Activated CD4-positive, alpha-beta T cell treated with anti-CD3 and anti-CD28 coated beads, Interleukin-2, amount 10 ng/mL, durations not matched to agents 24 days and 14 days (primary cell): ENCODE measurements at regions not wholly inside any gene's neighbourhood (a gene's known extent, or its start where the extent isn't known, plus 50 kb on each side); places are given as distances from the start of the nearest gene placed in this dataset.

Source experiments
- DNase-seq: peaks from one replicate; pipeline ENCODE4 v3.0.0; 2022
- H3K27ac Mint-ChIP-seq: one replicate; pipeline ENCODE4 v1.8.0; 2022; ENCODE audit warnings: mild to moderate bottlenecking, mixed read lengths
- H3K27me3 Mint-ChIP-seq: one replicate; pipeline ENCODE4 v1.8.0; 2022; ENCODE audit warnings: mixed read lengths
- H3K36me3 Mint-ChIP-seq: one replicate; pipeline ENCODE4 v1.8.0; 2022; ENCODE audit warnings: low read depth, mild to moderate bottlenecking, mixed read lengths
- H3K4me1 Mint-ChIP-seq: one replicate; pipeline ENCODE4 v1.8.0; 2021; ENCODE audit warnings: mixed read lengths
- H3K4me3 Mint-ChIP-seq: one replicate; pipeline ENCODE4 v1.8.0; 2022; ENCODE audit warnings: mild to moderate bottlenecking, moderate library complexity, mixed read lengths
- H3K9me3 Mint-ChIP-seq: one replicate; pipeline ENCODE4 v1.8.0; 2021; ENCODE audit warnings: mixed read lengths
- intact Hi-C: fragments of 100-400 bp; cut with micrococcal nuclease; formaldehyde crosslinking; loops from one replicate; pipeline ENCODE4 v1.15.1; 2023

GRCh38 chr1:57633056-57633455 is 209.2 kb upstream of the DAB1 start:
- no peaks in the 10 kb centered on the region for H3K4me1 Mint-ChIP-seq
- H3K36me3 Mint-ChIP-seq, result no peaks in the 10 kb centered on the region
- DNase-seq, result no peak
- H3K27me3 Mint-ChIP-seq, result no peaks in the 10 kb centered on the region
- intact Hi-C loops, result no loop called here
- H3K9me3 Mint-ChIP-seq, result no peaks in the 10 kb centered on the region
- H3K4me3 Mint-ChIP-seq, result no peak overlapping the region
- H3K27ac Mint-ChIP-seq, result no peak overlapping the region

GRCh38 chr1:57632401-57632800 is 208.5 kb upstream of the DAB1 start:
- Mint-ChIP-seq H3K9me3 (no peaks in the 10 kb centered on the region), H3K4me1 (no peaks in the 10 kb centered on the region), H3K4me3 (no peak overlapping the region), H3K27me3 (no peaks in the 10 kb centered on the region), H3K27ac (no peak overlapping the region), H3K36me3 (no peaks in the 10 kb centered on the region)
- intact Hi-C loops, result no loop called here
- DNase-seq, result no peak

- intact Hi-C loops, result no loop called here
- no peak overlapping the region for H3K27ac Mint-ChIP-seq
- H3K4me1 Mint-ChIP-seq, result no peaks in the 10 kb centered on the region
- H3K27me3 Mint-ChIP-seq, result no peaks in the 10 kb centered on the region
- no peak overlapping the region for H3K4me3 Mint-ChIP-seq
- DNase-seq, result no peak
- no peaks in the 10 kb centered on the region for H3K9me3 Mint-ChIP-seq
- H3K36me3 Mint-ChIP-seq, result no peaks in the 10 kb centered on the region
Observed at GRCh38 chr1:57627612-57628011, 203.8 kb upstream of the DAB1 start.

DNA sequence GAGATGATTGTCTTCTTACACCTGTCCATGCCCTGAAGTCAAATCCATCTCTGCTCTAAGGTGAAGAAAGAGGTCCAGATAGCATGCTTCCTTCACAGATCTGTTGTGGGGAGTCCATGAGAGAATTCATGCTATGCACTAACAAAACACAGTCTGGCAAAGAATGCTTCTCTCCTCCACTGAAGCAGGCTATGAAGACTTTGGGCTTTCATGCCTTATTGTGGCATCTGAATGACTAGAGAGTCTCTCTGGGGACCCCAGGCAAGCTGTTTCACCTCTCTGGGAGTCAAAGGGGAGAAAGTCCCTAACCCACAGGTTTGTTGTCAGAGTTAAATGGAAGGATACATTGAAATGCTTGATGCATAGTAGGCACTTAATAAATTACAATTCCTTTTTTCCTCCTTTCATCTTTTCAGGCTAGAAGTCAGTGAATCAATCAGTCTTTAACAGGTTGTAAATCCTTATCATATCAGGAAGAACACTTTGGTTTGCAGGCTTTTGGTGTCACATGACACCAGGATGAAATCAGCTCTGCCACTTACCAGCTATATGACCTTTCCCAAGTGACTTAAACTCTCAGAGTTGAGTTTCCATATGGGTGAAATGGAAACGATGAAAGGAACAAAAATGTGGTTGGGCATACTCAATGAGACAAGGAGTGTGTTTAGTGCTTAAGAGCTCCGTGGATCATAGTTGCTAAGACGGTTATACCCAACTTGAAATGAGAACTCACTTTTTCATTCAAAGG is 200.1 kb upstream of the DAB1 start:
- intact Hi-C loops, result no loop called here
- H3K4me3 Mint-ChIP-seq, result no peak overlapping the region
- H3K9me3 Mint-ChIP-seq, result no peaks in the 10 kb centered on the region
- no peaks in the 10 kb centered on the region for H3K4me1 Mint-ChIP-seq
- H3K27ac Mint-ChIP-seq, result no peak overlapping the region
- no peak for DNase-seq
- no peaks in the 10 kb centered on the region for H3K27me3 Mint-ChIP-seq
- H3K36me3 Mint-ChIP-seq, result no peaks in the 10 kb centered on the region

GRCh38 chr1:57623039-57623790 is 199.4 kb upstream of the DAB1 start:
- DNase-seq, result no peak

GRCh38 chr1:57621776-57622175 is 197.9 kb upstream of the DAB1 start:
- no peaks in the 10 kb centered on the region for H3K9me3 Mint-ChIP-seq
- no peak overlapping the region for H3K4me3 Mint-ChIP-seq
- intact Hi-C loops, result no loop called here
- H3K27ac Mint-ChIP-seq, result no peak overlapping the region
- H3K36me3 Mint-ChIP-seq, result no peaks in the 10 kb centered on the region
- no peaks in the 10 kb centered on the region for H3K27me3 Mint-ChIP-seq
- no peaks in the 10 kb centered on the region for H3K4me1 Mint-ChIP-seq
- no peak for DNase-seq

More at GRCh38 chr1:57623039-57623790, 199.4 kb upstream of the DAB1 start:
- Mint-ChIP-seq H3K27ac (no peak overlapping the region), H3K4me3 (no peak overlapping the region), H3K36me3 (no peaks in the 10 kb centered on the region), H3K4me1 (no peaks in the 10 kb centered on the region), H3K9me3 (no peaks in the 10 kb centered on the region), H3K27me3 (no peaks in the 10 kb centered on the region)
- intact Hi-C loops, result no loop called here

- H3K27me3 Mint-ChIP-seq, result no peaks in the 10 kb centered on the region
- intact Hi-C loops, result no loop called here
- no peaks in the 10 kb centered on the region for H3K9me3 Mint-ChIP-seq
- H3K4me1 Mint-ChIP-seq, result peaks cover 4% of the 10 kb centered on the region
- DNase-seq, result no peak
- no peak overlapping the region for H3K4me3 Mint-ChIP-seq
- no peaks in the 10 kb centered on the region for H3K36me3 Mint-ChIP-seq
- no peak overlapping the region for H3K27ac Mint-ChIP-seq
Observed at GRCh38 chr1:57620605-57621004, 196.7 kb upstream of the DAB1 start.

DNA sequence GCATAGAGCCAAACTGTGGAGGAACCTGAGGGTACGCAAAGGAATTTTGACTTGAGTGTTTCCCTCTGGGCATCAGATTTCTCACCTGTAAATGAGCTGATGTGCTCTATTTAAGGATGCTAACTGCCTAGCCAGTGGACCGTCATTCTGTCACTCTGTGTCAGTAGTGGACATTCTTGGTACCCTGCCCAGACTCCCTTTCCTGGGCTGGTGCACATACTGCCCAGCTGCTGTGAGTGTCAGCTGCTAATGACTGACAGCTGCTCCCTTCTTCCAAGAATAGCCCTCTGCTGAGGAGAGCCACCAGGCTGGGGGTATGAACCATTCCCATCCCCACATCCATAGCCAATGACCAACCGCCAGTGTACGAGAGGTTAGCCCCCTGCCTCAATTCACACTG is 193.1 kb upstream of the DAB1 start:
- Mint-ChIP-seq H3K4me3 (no peak overlapping the region), H3K9me3 (no peaks in the 10 kb centered on the region), H3K27ac (no peak overlapping the region), H3K4me1 (peaks cover 4% of the 10 kb centered on the region), H3K27me3 (no peaks in the 10 kb centered on the region), H3K36me3 (no peaks in the 10 kb centered on the region)
- DNase-seq, result no peak
- intact Hi-C loops, result no loop called here

DNA sequence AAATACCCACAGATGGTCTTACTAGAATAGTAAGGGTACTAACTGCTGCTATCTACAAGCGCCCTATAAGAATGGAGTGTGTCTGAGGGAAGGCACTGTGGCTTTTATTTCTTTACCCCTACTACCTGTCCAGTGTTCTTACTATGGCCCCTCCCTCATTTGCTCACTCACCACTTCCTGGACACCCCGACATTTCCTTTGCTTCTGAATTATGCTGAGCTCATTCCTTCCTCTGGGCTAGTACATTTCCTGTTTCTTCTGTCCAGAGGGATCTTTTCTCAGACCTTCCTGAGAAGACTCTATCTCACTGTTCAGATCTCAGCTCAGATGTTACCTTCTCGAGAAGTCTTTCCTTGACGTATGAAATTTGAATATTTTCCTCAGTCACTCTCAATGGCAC is 192.1 kb upstream of the DAB1 start:
- peaks cover 4% of the 10 kb centered on the region for H3K4me1 Mint-ChIP-seq
- no peaks in the 10 kb centered on the region for H3K9me3 Mint-ChIP-seq
- H3K27me3 Mint-ChIP-seq, result no peaks in the 10 kb centered on the region
- intact Hi-C loops, result no loop called here
- no peak for DNase-seq
- H3K27ac Mint-ChIP-seq, result no peak overlapping the region
- H3K36me3 Mint-ChIP-seq, result no peaks in the 10 kb centered on the region
- no peak overlapping the region for H3K4me3 Mint-ChIP-seq

DNA sequence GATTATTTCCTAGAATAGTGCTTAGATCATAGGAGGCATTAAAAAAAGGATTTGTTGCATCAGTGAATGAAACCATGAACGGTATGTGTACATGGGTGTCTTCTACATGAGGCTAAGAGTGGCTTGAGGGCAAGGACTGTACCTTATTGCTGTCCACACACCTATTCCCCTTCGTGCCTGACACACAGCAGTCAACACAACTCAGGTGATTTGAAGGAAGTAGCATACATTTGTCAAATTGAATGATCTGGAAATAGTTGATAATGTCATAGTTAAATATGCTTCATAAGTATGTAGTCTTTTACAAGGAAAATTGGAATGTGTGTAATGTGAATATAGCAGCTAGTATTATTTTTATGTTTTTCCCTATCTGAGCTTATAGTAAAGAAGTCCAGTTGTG is 189.0 kb upstream of the DAB1 start:
- no peak overlapping the region for H3K4me3 Mint-ChIP-seq
- H3K27me3 Mint-ChIP-seq, result no peaks in the 10 kb centered on the region
- no peak overlapping the region for H3K27ac Mint-ChIP-seq
- no peak for DNase-seq
- intact Hi-C loops, result no loop called here
- H3K9me3 Mint-ChIP-seq, result no peaks in the 10 kb centered on the region
- no peaks in the 10 kb centered on the region for H3K36me3 Mint-ChIP-seq
- peaks cover 4% of the 10 kb centered on the region for H3K4me1 Mint-ChIP-seq

DNA sequence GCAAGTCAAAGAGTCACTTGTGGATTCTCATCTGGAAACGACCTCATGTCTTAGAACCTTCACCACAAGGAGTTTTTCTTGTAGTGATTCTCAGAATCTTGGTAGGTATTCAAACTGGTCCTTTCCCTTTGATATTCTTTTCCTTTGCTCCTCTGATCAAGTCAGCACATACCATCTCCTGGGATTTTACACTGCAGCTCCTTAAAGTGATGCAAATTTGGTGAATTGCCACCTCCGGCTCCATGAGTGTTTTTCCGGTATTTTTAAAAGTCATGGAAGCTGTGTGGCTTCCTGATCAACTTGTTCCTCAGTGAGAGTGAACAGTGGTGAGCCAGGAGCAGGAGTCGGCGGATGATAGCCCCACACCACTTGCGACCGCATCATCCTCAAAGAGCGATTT is 182.1 kb upstream of the DAB1 start:
- H3K4me3 Mint-ChIP-seq, result no peak overlapping the region
- no peak for DNase-seq
- H3K4me1 Mint-ChIP-seq, result no peaks in the 10 kb centered on the region
- no peaks in the 10 kb centered on the region for H3K36me3 Mint-ChIP-seq
- no peaks in the 10 kb centered on the region for H3K27me3 Mint-ChIP-seq
- intact Hi-C loops, result no loop called here
- H3K27ac Mint-ChIP-seq, result no peak overlapping the region
- H3K9me3 Mint-ChIP-seq, result no peaks in the 10 kb centered on the region

- Mint-ChIP-seq H3K4me3 (no peak overlapping the region), H3K4me1 (no peaks in the 10 kb centered on the region), H3K9me3 (no peaks in the 10 kb centered on the region), H3K36me3 (no peaks in the 10 kb centered on the region), H3K27me3 (no peaks in the 10 kb centered on the region), H3K27ac (no peak overlapping the region)
- intact Hi-C loops, result no loop called here
- DNase-seq, result no peak
Observed at GRCh38 chr1:57603696-57604095, 179.8 kb upstream of the DAB1 start.

DNA sequence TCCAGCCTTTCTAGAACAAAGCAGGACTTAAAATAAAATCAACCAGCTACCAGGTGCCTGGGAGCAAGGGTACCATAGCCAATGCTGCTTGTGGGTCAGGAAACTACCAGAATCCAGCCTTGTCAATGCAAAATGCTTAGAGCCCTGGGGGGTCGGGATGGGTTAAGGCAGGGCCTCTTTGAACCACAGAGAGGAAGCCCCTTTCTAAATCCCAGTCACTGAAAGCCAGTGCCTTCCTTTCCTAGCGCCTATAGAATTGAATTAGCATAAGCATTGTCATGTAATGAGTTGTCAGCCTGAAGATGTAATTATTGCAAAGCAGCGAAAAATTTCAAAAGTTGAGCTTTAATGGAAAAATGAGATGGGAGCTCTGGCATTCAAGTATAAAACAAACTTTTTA is 176.6 kb upstream of the DAB1 start:
- DNase-seq, result no peak
- no peaks in the 10 kb centered on the region for H3K4me1 Mint-ChIP-seq
- no peaks in the 10 kb centered on the region for H3K27me3 Mint-ChIP-seq
- intact Hi-C loops, result no loop called here
- no peaks in the 10 kb centered on the region for H3K36me3 Mint-ChIP-seq
- no peak overlapping the region for H3K27ac Mint-ChIP-seq
- no peaks in the 10 kb centered on the region for H3K9me3 Mint-ChIP-seq
- no peak overlapping the region for H3K4me3 Mint-ChIP-seq

- H3K36me3 Mint-ChIP-seq, result no peaks in the 10 kb centered on the region
- no peak for DNase-seq
- H3K27ac Mint-ChIP-seq, result no peak overlapping the region
Observed at GRCh38 chr1:57599236-57599994, 175.6 kb upstream of the DAB1 start.

More at GRCh38 chr1:57599236-57599994, 175.6 kb upstream of the DAB1 start:
- Mint-ChIP-seq H3K9me3 (no peaks in the 10 kb centered on the region), H3K4me3 (no peak overlapping the region), H3K4me1 (no peaks in the 10 kb centered on the region), H3K27me3 (no peaks in the 10 kb centered on the region)
- intact Hi-C loops, result no loop called here
